ENCODE measurements at regions not wholly inside any gene's neighbourhood (a gene's known extent, or its start where the extent isn't known, plus 50 kb on each side); places are given as distances from the start of the nearest gene placed in this dataset.
A peak's percentile ranks its signal among the peaks of the same experiment; 100 is the strongest.

DNA sequence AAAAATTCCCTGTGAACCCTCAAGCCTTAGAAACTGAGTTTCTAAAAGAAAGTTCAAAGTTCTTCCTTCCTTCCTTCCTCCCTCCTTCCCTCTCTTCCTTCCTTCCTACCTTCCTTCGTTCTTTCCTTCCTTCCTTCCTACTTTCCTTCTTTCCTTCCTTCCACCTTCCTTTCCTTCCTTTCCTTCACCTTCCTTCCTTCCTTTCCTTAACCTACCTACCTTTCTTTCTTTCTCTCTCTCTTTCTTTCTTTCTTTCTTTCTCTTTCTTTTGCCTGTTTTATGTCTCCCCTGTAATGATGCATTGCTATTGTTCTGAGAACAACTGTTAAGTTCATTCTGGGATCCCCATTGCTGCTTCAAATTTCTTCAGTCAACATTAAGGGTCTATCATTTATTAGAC is 551.1 kb downstream of the TFEC start:
- Histone ChIP-seq H3K27me3 (peaks cover 0 to 31% (median 11%) of the 10 kb centered on the region in 9 donors), H3K4me1 (peaks cover 0 to 11% (median 0%) of the 10 kb centered on the region in 12 donors), H3K4me3 (no peak overlapping the region), H3K27ac (no peak overlapping the region), H3K9me3 (no peaks in the 10 kb centered on the region), H3K36me3 (no peaks in the 10 kb centered on the region)
- WGBS, 4 donors = 55 to 89% methylated on average over 1 of the region's 1 CpG; no CpG with 5 or more reads in 2 of the 4 donors
- no peak for DNase-seq
- intact Hi-C loops (cut with DNase I) = loop anchor here in 7 of 10 donors (5.0 to 10.0 kb wide), 2 partner anchors 612 to 615 kb away; no protein-coding TSS in a partner anchor
- TF ChIP-seq, protein P1, sequence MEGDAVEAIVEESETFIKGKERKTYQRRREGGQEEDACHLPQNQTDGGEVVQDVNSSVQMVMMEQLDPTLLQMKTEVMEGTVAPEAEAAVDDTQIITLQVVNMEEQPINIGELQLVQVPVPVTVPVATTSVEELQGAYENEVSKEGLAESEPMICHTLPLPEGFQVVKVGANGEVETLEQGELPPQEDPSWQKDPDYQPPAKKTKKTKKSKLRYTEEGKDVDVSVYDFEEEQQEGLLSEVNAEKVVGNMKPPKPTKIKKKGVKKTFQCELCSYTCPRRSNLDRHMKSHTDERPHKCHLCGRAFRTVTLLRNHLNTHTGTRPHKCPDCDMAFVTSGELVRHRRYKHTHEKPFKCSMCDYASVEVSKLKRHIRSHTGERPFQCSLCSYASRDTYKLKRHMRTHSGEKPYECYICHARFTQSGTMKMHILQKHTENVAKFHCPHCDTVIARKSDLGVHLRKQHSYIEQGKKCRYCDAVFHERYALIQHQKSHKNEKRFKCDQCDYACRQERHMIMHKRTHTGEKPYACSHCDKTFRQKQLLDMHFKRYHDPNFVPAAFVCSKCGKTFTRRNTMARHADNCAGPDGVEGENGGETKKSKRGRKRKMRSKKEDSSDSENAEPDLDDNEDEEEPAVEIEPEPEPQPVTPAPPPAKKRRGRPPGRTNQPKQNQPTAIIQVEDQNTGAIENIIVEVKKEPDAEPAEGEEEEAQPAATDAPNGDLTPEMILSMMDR (IDR thresholded peaks at IDR 0.05) = no peak
- TF ChIP-seq POLR2A (IDR thresholded peaks at IDR 0.05) = no peak
- ATAC-seq = no peak

DNA sequence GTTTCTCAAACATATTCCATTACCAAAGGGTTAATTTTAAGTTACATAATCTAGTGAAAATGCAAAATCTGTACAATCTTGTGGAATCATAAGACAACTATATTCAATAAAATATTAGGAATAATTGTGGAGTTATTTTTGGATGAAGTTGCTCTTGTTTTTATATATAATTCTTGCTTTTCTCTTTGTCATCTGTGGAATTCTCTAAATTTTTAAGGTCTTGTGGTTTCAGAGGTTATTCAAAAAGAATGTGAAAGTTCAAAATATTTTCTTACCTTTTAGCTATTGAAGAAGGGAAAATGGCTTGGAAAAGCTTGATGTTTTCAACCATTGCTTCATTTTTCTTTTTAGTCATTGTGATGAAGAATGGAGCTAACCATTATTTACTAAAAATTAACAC is 552.1 kb downstream of the TFEC start:
- ATAC-seq = no peak

DNA sequence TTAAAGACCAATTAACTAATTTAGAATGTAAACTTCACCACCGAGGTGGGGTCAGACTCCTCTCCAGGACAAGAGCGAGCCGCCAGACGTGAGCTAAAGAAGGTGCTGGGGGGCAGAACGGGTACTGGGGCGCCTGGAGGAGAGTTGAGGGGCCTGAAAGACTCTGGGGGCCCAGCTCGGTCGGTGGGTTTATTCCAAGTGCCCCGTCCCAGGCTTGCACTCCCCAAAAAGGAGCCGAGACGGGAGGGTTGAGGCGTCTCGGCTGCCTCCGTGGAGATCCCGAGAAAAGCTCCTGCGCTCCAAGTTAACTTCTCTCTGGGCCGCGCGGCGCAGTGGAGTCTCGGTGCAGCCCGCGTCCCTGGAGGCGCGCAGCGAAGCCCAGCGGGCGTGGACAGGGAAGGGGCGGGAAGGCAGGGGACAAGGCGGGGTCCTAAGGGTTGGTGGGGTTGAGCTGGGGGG is 553.3 kb downstream of the TFEC start:
- no peaks in the 10 kb centered on the region for H3K36me3 ChIP-seq
- peak overlapping the region in 9 of 12 donors; percentile 35 to 55 (median 44) for H3K4me3 ChIP-seq
- DNase-seq = peak in 3 of 5 donors; percentile 7 to 22 (median 19)
- H3K27ac ChIP-seq = no peak overlapping the region
- ATAC-seq = peak in 3 of 4 donors; percentile 66 to 73 (median 72)
- TF ChIP-seq, protein P1 (IDR thresholded peaks at IDR 0.05) = no peak
- no peak for TF ChIP-seq POLR2A (IDR thresholded peaks at IDR 0.05)
- H3K4me1 ChIP-seq = peaks cover 0 to 11% (median 0%) of the 10 kb centered on the region in 12 donors
- WGBS, 4 donors = 1 to 2% (median 2%) methylated on average over 27 to 30 of the region's 30 CpGs
- intact Hi-C loops (cut with DNase I) = loop anchor here in 8 of 10 donors (2.0 to 10.0 kb wide), 3 partner anchors 610 to 612 kb away; no protein-coding TSS in a partner anchor
- H3K9me3 ChIP-seq = no peaks in the 10 kb centered on the region
- H3K27me3 ChIP-seq = peaks cover 0 to 31% (median 11%) of the 10 kb centered on the region in 9 donors

More for the DNA sequence above, 552.1 kb downstream of the TFEC start:
- Histone ChIP-seq H3K4me3 (no peak overlapping the region), H3K36me3 (no peaks in the 10 kb centered on the region), H3K27ac (no peak overlapping the region), H3K9me3 (no peaks in the 10 kb centered on the region), H3K4me1 (peaks cover 0 to 11% (median 0%) of the 10 kb centered on the region in 12 donors), H3K27me3 (peaks cover 0 to 31% (median 11%) of the 10 kb centered on the region in 9 donors)
- TF ChIP-seq, protein P1 (IDR thresholded peaks at IDR 0.05) = no peak
- no peak for TF ChIP-seq POLR2A (IDR thresholded peaks at IDR 0.05)
- DNase-seq = no peak
- intact Hi-C loops (cut with DNase I) = loop anchor here in 7 of 10 donors (5.0 to 10.0 kb wide), 2 partner anchors 611 to 614 kb away; no protein-coding TSS in a partner anchor

DNA sequence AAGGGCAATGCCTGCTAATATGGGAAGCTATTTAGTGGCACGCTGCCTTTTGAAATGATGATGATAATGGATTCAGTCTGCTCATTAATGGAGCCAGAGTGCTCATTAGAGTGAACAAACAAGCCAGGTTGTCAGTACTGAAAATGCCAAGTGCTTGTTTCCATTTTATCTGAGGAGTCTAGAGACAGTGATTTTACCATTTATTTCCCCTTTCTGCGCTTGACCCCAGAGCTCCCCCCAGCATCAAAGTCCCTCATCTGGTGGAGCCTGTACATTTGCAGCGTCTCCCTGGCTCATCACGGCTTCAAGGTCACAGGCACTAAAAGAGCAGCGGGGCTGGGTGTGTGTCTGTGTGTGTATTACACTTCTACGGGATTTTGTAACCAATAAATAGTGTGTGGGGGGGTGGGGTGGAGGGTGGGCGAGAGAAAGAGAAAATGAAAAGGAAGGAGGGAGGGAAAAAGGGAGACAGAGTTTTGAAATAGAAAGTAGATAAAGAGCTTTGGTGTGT is 553.8 kb downstream of the TFEC start:
- WGBS, 4 donors = 5 to 10% (median 5%) methylated on average over 7 of the region's 7 CpGs
- TF ChIP-seq, protein P1 (IDR thresholded peaks at IDR 0.05) = no peak
- no peak for TF ChIP-seq POLR2A (IDR thresholded peaks at IDR 0.05)
- intact Hi-C loops (cut with DNase I) = loop anchor here in 8 of 10 donors (2.0 to 10.0 kb wide), 3 partner anchors 609 to 612 kb away; no protein-coding TSS in a partner anchor
- Histone ChIP-seq H3K36me3 (no peaks in the 10 kb centered on the region), H3K4me3 (peak overlapping the region in 9 of 12 donors; percentile 35 to 55 (median 44)), H3K27ac (no peak overlapping the region), H3K4me1 (peaks cover 0 to 11% (median 0%) of the 10 kb centered on the region in 12 donors), H3K27me3 (peaks cover 0 to 28% (median 11%) of the 10 kb centered on the region in 9 donors), H3K9me3 (no peaks in the 10 kb centered on the region)
- ATAC-seq = peak in 1 of 4 donors; percentile 18
- no peak for DNase-seq

All from heart left ventricle (tissue), 16 donors.